SK-MEL-5 (cell line): ENCODE measurements at regions not wholly inside any gene's neighbourhood (a gene's known extent, or its start where the extent isn't known, plus 50 kb on each side); places are given as distances from the start of the nearest gene placed in this dataset.
"Not testable (repeated sequence)": the region's sequence is repeated elsewhere in the genome, so short reads cannot be mapped to it uniquely, and the experiment has no call there.

Experiments used
- DNase-seq: peaks from one replicate; pipeline ENCODE4 v3.0.0-alpha.2; 2016; ENCODE audit warnings: low read depth, low spot score
- in situ Hi-C: cut with HindIII; loops from 2 replicates; pipeline ENCODE4 v1.10.0; 2016; ENCODE audit warnings: low sequenced_read_pairs, high pct_unique_total_duplicates, low pct_unique_long_range_greater_than_20kb

DNA sequence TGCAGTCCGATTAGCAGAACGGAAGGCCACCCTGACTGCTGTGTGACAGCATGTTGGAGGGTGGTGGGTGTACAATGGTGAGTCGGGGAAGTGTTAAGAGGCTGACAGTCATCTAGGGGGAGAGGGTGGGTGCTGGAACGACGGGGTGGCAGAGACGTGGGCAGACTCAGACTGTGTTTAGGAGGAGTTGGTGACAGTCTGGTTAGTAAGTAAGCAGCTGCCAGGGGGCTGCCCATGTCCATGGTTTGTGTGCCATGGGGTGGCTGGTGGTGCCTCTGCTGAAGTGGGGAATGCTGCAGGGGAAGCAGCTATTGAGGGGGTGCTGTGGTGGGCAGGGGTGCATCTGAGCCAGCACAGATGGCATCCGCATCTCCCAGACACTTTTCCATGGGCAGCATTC lies 51.3 kb upstream of the BOD1 start:
- DNase-seq, result no peak
- in situ Hi-C loops, result no loop called here

- in situ Hi-C loops, result no loop called here
- DNase-seq, result no peak
Observed at GRCh38 chr5:173668245-173668800, 51.9 kb upstream of the BOD1 start.

DNA sequence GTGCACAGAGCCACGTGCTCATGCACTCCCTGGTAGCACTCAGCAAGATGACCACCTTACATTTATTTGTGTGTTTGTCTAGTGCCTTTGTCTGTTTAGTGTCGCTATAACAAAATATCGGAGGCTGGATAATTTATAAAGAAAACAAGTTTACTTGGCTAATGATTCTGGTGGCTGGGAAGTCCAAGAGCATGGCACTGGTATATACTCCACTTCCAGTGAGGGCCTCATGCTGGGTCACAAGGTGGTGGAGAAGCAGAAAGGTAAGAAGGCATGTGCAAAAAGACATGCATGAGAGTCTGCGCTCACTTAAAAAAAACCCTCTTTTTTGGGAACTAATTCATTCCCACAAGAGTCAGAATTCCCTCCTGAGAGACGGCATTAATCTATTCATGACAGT lies 52.5 kb upstream of the BOD1 start:
- no peak for DNase-seq
- in situ Hi-C loops, result no loop called here

DNA sequence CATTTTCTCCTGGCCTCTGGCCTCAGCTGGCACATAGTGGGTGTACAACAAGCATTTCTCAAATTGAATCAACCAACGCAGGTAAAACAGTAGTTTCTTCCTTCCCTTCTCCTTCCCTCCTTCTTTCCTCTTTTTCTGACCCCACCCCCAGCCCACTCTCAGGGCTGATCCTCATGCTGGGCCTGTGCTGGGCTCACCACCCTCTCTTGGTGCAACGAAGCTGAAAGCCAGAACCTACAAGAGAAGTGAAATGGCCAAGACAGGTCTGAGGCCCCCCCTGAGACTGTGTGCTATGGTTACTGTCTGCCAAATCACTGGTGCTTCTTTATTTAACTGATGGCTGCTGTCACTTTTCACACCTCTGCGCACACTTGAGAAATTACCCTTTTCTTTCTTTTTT lies 53.0 kb upstream of the BOD1 start:
- in situ Hi-C loops, result no loop called here
- no peak for DNase-seq

- in situ Hi-C loops, result no loop called here
- peak; percentile 2 for DNase-seq
Observed at GRCh38 chr5:173670130-173670651, 53.7 kb upstream of the BOD1 start.

DNA sequence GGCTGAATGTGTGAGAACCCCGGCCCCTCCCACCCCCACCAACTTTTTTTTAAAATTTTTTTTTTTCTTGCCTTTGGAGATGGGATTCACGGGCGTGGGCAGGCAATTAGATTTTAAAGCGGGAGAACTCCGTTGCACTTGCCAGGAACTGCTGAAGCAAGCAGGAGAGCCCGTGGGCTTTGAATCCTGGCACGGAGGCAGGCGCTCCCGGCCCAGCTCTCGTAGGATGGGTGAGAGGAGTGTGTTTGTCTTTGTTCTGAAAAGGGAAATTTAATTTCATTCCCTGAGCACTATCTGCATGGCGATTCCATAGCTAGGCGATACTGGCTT lies 54.3 kb upstream of the BOD1 start:
- in situ Hi-C loops, result no loop called here
- DNase-seq, result no peak

GRCh38 chr5:173671121-173671949 lies 54.9 kb upstream of the BOD1 start:
- no peak for DNase-seq
- in situ Hi-C loops, result no loop called here

GRCh38 chr5:173672166-173672565 lies 55.7 kb upstream of the BOD1 start:
- DNase-seq, result no peak
- in situ Hi-C loops, result no loop called here

- no peak for DNase-seq
- in situ Hi-C loops, result no loop called here
Observed at GRCh38 chr5:173672891-173673290, 56.4 kb upstream of the BOD1 start.

GRCh38 chr5:173673295-173674101 lies 57.0 kb upstream of the BOD1 start:
- in situ Hi-C loops, result no loop called here

DNA sequence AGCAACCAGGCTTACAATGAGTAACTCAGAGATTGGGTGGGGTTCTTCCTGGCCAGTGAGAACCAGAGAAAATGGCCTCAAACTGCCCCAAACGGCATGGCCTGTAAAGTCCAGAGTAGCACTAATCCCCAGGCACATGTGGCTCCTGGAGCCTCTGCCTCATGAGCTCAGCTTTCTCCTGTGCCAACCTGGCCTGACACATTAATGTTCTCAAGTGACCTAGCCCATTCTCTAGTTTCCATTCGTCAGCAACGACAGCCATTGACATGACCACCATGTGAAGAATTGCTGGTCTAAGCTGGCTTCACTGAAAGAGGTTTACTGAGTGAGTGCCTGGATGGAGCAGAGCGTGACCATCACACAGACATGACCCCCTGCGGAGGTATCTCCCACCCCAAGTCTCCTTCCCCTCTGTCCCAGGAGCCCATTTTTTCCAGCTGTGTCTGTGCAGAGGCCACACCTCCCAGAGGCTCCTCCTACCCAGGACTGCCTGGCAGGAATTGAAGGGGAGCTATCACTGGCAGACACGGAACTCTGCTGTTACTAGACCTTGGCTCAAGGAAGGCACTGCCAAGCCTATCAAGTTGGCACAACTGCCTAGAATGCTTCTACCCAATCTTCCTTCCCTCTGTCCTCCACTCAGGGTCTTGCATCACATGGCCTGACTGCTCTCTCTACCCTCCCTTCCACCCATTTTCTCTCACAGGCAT lies 59.0 kb upstream of the BOD1 start:
- in situ Hi-C loops, result no loop called here
- no peak for DNase-seq

More at GRCh38 chr5:173673295-173674101, 57.0 kb upstream of the BOD1 start:
- no peak for DNase-seq

GRCh38 chr5:173676375-173676774 lies 59.9 kb upstream of the BOD1 start:
- in situ Hi-C loops, result no loop called here
- DNase-seq, result no peak

DNA sequence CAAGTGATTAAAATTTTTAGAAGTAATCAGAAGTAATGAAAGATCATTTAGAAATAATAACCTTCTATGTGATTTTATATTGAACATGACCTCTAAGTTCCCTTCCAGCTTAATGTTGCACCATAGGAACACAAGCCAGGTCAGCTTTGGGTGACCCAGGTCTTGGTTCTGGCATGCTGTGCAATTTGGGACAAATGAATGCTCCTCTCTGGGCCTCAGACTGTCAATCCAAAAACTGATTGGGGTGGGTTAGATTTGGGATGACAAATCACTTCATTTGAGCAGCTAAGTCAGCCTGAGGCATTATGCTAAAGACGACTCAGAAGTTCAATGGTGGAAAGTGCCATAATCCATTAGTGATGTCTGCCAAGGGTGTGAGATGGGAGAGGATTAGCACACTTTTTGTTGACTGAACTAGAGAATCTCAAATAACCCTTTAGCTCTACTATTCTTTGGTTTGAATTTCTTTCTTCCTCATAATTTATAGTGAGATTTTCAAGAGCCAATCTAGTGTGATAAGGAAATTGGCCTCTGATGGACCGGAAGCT lies 60.7 kb upstream of the BOD1 start:
- DNase-seq, result no peak
- in situ Hi-C loops, result no loop called here

DNA sequence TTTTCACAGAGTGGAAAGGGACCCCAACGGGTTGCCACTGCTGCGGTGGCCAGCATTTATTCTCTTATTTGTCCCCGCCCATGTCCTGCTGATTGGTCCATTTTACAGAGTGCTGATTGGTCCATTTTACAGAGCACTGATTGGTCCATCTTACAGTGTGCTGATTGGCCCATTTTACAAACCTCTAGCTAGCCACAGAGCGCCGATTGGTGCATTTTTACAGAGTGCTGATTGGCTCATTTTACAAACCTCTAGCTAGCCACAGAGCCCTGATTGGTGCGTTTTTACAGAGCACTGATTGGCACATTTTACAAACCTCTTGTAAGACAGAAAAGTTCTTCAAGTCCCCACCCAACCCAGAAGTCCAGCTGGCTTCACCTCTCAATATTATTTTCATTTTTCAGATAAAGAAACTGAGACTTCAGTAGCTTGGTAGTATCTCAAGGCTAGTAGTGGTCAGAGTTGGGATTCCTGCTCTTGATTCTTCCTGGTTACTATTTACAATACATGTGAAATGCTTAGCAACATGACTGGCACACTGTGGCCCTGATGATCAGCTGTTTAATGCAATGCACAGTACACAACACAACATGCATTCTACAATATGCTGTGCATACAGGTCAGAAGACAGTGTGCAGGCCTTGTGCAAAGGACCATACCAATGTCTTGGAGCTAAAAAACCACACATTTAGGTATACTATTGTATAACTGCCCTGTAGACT lies 63.6 kb upstream of the BOD1 start:
- peak; percentile 2 for DNase-seq
- in situ Hi-C loops, result no loop called here

- in situ Hi-C loops, result no loop called here
- DNase-seq, result no peak
Observed at GRCh38 chr5:173680660-173681242, 64.3 kb upstream of the BOD1 start.

DNA sequence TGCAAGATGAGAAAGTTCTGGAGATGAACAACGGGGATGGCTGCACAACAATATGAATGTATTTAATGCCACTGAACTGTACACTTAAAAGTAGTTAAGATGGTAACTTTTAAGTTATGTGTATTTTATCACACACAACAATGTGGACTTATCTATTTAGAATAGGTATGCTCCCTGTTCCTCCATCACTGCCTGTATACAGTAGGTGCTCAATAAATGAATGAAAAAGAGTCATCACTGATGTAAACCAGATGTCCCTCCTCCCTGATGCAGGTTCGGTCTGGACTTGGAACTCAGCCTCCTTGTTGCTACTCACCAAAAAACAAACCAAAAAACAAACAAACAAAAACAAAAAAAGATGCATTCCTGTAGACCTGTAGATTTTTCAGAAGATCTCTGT lies 65.9 kb upstream of the BOD1 start:
- in situ Hi-C loops, result no loop called here
- no peak for DNase-seq

DNA sequence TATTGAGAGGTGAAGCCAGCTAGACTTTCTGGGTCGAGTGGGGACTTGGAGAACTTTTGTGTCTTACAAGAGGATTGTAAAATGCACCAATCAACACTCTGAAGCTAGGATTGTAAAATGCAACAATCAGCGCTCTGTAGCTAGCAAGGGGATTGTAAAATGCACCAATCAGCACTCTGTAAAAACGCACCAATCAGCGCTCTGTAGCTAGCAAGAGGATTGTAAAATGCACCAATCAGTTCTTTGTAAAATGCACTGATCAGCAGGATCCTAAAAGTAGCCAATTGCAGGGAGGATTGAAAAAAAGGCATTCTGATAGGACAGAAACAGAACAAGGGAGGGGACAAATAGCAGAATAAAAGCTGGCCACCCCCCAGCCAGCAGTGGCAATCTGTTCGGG lies 68.1 kb upstream of the BOD1 start:
- in situ Hi-C loops, DNase-seq: not testable (repeated sequence)
